ENCODE measurements at regions not wholly inside any gene's neighbourhood (a gene's known extent, or its start where the extent isn't known, plus 50 kb on each side); places are given as distances from the start of the nearest gene placed in this dataset.

GRCh38 chr13:94799299-94799698 is 87.0 kb upstream of the SOX21 start:
- Histone ChIP-seq H3K56ac (ENCODE audit: extremely low read depth, insufficient read depth, low read length) (no peak overlapping the region), H3K27me3 (ENCODE audit: control insufficient read depth, insufficient read depth, low read length) (no peaks in the 10 kb centered on the region), H2BK120ac (ENCODE audit: low read depth, low read length) (no peak overlapping the region), H2BK5ac (ENCODE audit: low read depth, low read length, poor library complexity, severe bottlenecking) (no peak overlapping the region), H2AK5ac (ENCODE audit: low read depth, low read length) (no peak overlapping the region), H3K9me3 (ENCODE audit: control insufficient read depth, insufficient read depth, low read length) (no peaks in the 10 kb centered on the region), H4K5ac (ENCODE audit: low read depth, low read length) (no peak overlapping the region), H2BK20ac (ENCODE audit: low read depth, low read length) (no peak overlapping the region), H3K9me1 (ENCODE audit: insufficient read depth, low read length) (no peaks in the 10 kb centered on the region), H3K79me1 (ENCODE audit: low read depth in 1 of 2, low read length in 2 of 2) (no peaks in the 10 kb centered on the region), H3K4me2 (ENCODE audit: low read depth, low read length) (no peak overlapping the region), H3K36me3 (ENCODE audit: control insufficient read depth, insufficient read depth, low read length) (no peaks in the 10 kb centered on the region), H3K27ac (ENCODE audit: insufficient read depth, low read length) (no peak overlapping the region), H2AK9ac (replicated peaks; ENCODE audit: low read depth, low read length, poor library complexity) (no peak overlapping the region), H3K23ac (ENCODE audit: low read depth, low read length) (no peak overlapping the region), H4K20me1 (ENCODE audit: insufficient read depth, low read length) (no peaks in the 10 kb centered on the region), H3K14ac (replicated peaks; ENCODE audit: low read depth, low read length) (no peak overlapping the region), H4K91ac (ENCODE audit: insufficient read depth, low read depth, low read length) (no peak overlapping the region), H2AFZ (replicated peaks; ENCODE audit: low read length, poor library complexity) (no peak overlapping the region), H3K4me1 (ENCODE audit: control insufficient read depth, insufficient read depth, low read length) (no peaks in the 10 kb centered on the region), H2BK15ac (ENCODE audit: low read depth, low read length) (no peak overlapping the region), H3K18ac (ENCODE audit: low read depth, low read length) (no peak overlapping the region), H4K8ac (ENCODE audit: low read depth in 2 of 2, low read length in 2 of 2) (no peak overlapping the region), H3K9ac (ENCODE audit: low read depth, low read length) (no peak overlapping the region), H3K4ac (ENCODE audit: low read depth, low read length) (no peak overlapping the region), H3K4me3 (ENCODE audit: insufficient read depth, low read depth, low read length) (no peak overlapping the region)
- intact Hi-C loops (cut with micrococcal nuclease) (no loop called here), in situ Hi-C loops (cut with MboI; ENCODE audit: low sequenced_read_pairs) (no loop called here), dilution Hi-C loops (cut with HindIII; ENCODE audit: low sequenced_read_pairs, unreplicated experiment) (no loop called here)
- ChIA-PET POLR2A (ENCODE audit: unreplicated experiment) (no interaction called here), CTCF (no interaction called here)
- no peak for ATAC-seq (ENCODE audit: low read depth)
- BruUV-seq (replicated peaks): no TSS peak
- WGBS, 2 experiments (ENCODE audit: extremely low coverage in 2 of 2, insufficient read length in 1 of 2): no CpG with 5 or more reads among the region's 5 CpGs
- no peak for DNase-seq
- TF ChIP-seq MAFK (IDR thresholded peaks at IDR 0.05; ENCODE audit: low read depth, low read length): no peak
- TF ChIP-seq RCOR1 (IDR thresholded peaks at IDR 0.05; ENCODE audit: insufficient replicate concordance, low read length): no peak
